Prostate gland (tissue), 2 donors: ENCODE measurements at regions not wholly inside any gene's neighbourhood (a gene's known extent, or its start where the extent isn't known, plus 50 kb on each side); places are given as distances from the start of the nearest gene placed in this dataset.

ENCODE experiments used
- CTCF ChIP-seq, 4 experiments: fragments of 200-600 bp in 2 of 4; fragments of 450-650 bp in 2 of 4; sonication (generic) in 2 of 4; IDR thresholded peaks; 1 replicate in 3 of 4; 2 replicates in 1 of 4; pipeline ENCODE4 v1.5.1; 2016 to 2019; ENCODE audit warnings: antibody characterized with exemption in 4 of 4, mild to moderate bottlenecking in 2 of 4, moderate library complexity in 2 of 4
- POLR2AphosphoS5 ChIP-seq: sonication (generic); formaldehyde crosslinking; IDR thresholded peaks from one replicate; pipeline ENCODE4 v1.6.1; 2017; ENCODE audit warnings: antibody characterized with exemption

- no peak for TF ChIP-seq CTCF (IDR thresholded peaks at IDR 0.05)
- no peak for TF ChIP-seq POLR2AphosphoS5
These were observed 101.8 kb upstream of the ZMIZ1 start for GRCh38 chr10:78966844-78967488.
